Inflammatory macrophage (primary cell): ENCODE measurements at regions not wholly inside any gene's neighbourhood (a gene's known extent, or its start where the extent isn't known, plus 50 kb on each side); places are given as distances from the start of the nearest gene placed in this dataset.

Experiments
- DNase-seq, 2 donors: peaks; one replicate each; pipeline ENCODE4 v3.0.0-alpha.2; 2020 to 2022

DNA sequence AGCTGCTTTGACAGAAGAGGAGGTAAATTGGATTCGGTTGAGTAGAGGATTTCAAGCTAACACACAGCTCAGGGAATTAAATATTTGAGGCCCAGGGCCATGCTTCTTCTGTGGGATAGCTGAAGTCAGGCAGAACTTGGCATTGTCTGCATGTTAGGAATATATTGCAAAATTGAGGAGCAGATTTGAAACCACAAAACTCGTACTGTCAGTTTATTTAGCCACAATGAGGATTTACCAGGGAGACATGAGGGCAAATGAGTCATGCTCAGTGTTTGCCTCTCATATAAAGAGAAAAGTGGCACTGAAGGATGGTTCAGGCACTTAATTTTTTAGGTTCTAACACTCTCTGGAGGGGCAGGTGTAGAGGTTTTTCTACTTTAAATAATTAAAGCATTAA lies 83.0 kb upstream of the PRLR start:
- peak; percentile 60 to 65 for DNase-seq

DNA sequence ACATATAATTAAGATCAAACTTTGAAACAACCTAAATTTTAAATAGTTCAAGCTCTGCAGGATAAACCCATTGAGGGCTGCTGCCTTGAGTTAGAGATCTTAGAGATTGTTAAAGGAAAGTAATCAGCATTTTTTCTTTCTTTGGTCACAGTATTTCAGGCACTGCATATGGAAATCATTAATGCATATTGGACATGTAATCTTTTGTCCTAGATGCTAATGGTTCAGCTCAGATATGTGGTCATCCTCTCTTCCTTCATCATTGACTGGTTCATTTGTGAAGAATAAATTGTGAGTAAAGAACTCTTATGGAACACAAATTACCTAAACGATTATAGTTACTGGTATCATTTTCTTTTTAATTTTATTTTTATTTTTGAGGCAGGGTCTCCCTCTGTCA lies 82.0 kb upstream of the PRLR start:
- DNase-seq, result no peak

DNA sequence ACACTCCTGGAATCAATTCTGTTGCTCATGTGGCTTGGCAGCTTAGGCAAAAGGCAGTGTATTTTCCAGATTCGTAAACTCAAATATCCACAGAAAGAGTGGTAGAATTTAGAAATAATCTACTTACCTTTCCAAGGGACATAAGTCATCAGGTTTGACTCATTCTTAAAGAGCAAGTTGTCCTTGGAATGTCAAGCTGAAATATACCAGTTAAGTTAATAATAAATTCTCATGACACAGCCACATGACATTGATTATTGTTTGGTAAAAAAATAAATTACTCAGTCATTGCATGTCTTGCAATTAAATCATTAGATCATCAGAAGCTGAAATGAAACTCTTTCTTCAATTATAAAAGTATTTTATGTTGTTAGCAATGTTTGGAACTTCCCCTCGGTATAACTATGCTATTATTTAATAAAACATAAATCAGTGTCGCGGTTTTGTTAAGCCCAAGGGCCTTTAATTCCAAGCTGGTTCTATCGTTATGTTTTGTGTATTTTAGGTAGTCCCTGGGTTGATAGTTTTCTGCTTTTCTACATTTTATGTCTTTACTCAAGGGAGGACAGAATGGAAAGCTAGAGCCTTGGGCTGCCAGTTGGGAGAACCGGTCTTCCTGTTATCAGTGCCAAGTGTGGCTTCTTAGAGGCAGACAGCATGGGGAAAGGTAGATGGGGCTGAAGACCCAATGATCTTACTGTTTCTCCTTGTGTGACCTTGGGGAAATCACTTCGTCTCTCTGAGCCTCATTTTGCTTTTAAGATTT lies 79.3 kb upstream of the PRLR start:
- DNase-seq, result no peak

GRCh38 chr5:35308421-35308820 lies 78.1 kb upstream of the PRLR start:
- DNase-seq, result no peak

DNA sequence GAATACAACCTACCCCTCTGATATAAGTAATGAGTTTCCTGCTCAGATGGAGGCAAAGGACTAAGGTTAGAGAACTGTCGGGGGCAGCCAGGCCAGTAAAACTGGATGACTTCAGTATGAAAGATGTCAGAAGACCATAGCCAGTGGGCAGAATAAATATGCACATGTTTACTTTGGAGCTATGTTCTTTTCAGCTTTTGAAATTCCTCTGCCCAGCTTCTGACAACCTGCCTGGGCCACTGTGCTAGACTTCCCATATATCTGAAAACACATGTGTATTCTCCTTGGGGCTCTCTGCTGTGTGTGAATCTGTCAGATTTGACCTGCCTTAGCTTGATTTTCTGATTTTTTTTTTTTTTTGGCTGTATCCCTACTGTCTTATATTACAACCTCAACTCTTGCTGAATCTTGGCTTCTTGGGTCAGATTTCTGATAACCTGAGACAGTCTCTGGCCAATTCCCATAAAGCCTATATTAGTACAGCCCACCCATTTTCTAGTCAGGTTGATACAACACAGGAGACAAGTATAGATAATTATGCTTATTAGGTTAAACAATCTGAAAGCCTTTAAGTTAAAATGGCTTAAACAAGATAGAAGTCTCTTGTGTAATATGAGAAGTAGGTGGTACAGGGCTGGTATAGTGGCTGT lies 76.6 kb upstream of the PRLR start:
- DNase-seq, result no peak

DNA sequence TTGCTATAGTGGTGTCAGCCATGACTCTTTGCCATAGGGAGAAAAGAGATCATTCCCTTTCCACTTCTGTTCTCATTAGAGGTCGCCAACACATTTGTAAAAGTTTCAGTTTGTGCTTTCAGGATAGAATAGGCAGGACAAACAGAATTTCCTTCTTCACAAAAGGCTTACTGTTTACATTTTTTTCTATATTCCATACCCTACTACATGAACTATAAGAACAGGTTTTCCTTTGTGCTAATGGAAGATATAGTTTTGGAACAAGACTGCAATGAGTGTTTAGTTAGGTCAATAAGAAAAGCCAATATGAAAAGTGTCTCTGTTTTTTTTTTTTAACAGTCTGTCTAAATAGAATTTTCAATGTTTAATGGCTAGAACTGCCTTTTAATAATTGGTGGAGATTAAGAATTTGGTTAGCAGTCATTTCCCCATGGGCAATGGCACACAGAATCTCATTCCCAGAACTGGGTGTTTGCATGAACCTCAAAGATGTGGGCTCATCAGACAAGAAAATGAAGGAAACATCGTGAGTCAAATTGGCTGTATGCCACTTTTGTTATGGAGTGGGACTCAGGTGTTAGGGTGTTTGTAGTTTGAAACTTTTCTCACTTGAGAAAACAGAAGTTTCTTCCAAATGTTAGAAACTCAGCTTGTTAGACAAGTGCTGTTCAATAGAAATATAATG lies 75.2 kb upstream of the PRLR start:
- DNase-seq, result no peak

- DNase-seq, result no peak
Observed at GRCh38 chr5:35304291-35304690, 74.0 kb upstream of the PRLR start.

GRCh38 chr5:35303152-35303551 lies 72.9 kb upstream of the PRLR start:
- no peak for DNase-seq

GRCh38 chr5:35302544-35302943 lies 72.3 kb upstream of the PRLR start:
- DNase-seq, result no peak

GRCh38 chr5:35297755-35298154 lies 67.5 kb upstream of the PRLR start:
- DNase-seq, result no peak

DNA sequence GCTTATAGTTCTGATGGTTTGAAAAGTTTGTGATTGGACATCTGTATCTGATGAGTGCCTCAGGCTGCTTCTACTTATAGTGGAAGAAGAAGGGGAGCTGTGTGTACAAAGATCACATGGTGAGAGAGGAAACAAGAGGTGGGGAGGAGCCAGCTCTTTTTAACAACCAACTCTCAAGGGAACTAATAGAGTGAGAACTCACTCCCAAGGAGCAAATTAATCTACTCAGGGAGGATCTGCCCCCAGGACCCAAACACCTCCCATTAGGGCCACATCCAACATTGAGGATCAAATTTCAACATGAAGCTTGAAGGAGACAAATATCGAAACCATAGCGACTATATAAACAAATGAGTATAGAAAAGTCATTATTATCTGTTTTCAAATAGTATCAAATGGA lies 64.7 kb upstream of the PRLR start:
- DNase-seq, result no peak

- no peak for DNase-seq
Observed at GRCh38 chr5:35294017-35294416, 63.7 kb upstream of the PRLR start.

DNA sequence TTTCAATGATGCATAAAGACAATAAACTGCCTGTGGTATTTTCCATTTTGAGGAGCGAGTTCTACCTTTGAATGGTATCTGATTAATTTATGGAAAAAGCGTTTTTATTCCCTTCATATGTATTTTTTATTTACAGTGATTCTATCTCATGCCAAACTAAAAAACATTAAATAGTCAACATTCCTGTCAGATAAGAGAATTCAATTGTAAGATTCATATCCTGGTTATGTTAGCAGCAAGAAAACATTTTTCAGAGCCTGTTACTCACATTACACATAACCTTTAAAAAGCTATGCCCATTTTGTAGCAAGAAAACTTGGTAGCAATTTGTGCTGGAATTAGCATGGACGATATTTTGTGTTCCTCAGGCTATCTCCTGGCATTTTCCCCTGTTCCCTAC lies 55.1 kb upstream of the PRLR start:
- no peak for DNase-seq

- no peak for DNase-seq
Observed at GRCh38 chr5:35285011-35285410, 54.7 kb upstream of the PRLR start.

DNA sequence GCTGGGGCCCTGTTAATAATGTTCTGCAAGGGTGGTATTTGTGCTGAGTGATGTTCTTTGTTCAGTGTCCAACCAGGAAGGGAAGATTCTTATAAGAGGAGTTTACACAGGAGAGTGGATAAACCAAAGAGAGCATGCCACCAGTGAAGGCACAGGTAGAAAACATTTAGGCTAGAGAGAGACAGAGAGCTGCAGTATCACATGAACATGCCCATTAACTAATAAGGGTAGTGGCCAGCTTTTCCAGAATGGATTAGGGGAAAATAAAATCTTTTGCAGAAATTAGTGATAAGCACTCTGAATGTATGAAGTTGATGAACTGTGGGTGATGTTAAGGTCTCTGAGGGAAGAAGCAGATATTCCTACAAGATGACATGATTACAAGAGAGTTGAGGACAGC lies 54.1 kb upstream of the PRLR start:
- DNase-seq, result no peak

GRCh38 chr5:35282810-35283209 lies 52.5 kb upstream of the PRLR start:
- DNase-seq, result no peak

- DNase-seq, result peak; percentile 6 to 8
Observed at GRCh38 chr5:35281613-35282012, 51.3 kb upstream of the PRLR start.
